ENCODE measurements at regions not wholly inside any gene's neighbourhood (a gene's known extent, or its start where the extent isn't known, plus 50 kb on each side); places are given as distances from the start of the nearest gene placed in this dataset.

DNA sequence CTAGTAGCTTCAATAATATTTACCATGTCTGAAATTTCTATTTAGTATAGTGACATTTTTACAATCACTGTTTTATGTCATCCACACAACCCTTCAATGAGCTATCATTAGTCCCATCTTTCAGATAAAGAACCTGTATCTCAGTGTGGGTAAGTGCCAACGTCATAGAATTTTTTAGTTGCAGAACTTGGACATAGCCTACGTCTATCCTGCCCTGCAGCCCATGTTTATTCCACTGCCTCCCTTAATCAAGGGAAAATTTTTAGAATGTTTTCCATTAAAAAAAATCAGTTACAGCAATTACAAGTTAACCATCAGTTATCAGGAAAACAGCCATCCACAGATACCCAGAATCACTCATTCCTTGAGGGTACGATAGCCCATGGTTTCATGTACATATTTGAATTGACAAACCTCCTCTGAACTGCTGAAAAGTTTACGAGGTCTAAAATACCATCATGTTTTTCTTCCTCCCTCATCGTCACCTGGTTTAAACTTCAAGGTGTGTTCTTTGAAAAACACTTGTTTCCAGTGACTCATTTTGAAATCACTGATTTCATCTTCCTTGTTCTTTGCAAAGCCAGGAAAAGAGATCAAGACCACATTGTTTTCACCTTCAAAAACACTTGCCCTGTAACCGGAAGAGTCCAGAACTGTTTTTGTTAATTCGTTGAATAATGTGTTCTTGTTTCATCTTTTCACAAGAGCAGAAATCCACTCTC is 100.9 kb downstream of the FAM76B start:
- FAIRE-seq, result peak; percentile 67
- TF ChIP-seq POLR2AphosphoS5 (IDR thresholded peaks at IDR 0.05; ENCODE audit: low read depth, low read length) (no peak), POLR2A (IDR thresholded peaks at IDR 0.05; ENCODE audit: low read depth, low read length) (no peak)
- DNase-seq (ENCODE audit: insufficient read length), result no peak

DNA sequence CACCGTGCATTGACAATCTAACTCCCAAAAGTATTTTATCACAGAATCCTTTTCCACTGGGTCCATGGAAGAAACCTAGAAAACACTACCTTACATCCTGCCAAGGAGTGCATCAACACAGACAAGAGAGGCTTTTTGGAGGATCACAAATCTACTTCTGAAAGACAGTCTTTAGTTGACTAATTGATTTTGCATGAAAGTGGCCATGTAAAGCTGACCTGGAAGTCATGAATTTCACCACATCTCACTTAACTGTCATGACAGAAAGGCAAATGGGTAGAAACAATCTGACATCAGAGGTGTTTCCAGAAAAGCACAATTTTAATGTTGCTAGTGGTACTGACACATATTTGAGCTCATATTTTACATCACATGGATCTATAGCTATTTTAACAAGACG is 101.6 kb downstream of the FAM76B start:
- peak; percentile 17 for FAIRE-seq
- TF ChIP-seq TAF1 (IDR thresholded peaks at IDR 0.05; ENCODE audit: borderline replicate concordance, low read depth, low read length) (no peak), POLR2AphosphoS5 (IDR thresholded peaks at IDR 0.05; ENCODE audit: low read depth, low read length) (no peak), POLR2A (IDR thresholded peaks at IDR 0.05; ENCODE audit: low read depth, low read length) (no peak)
- DNase-seq (ENCODE audit: insufficient read length), result no peak

DNA sequence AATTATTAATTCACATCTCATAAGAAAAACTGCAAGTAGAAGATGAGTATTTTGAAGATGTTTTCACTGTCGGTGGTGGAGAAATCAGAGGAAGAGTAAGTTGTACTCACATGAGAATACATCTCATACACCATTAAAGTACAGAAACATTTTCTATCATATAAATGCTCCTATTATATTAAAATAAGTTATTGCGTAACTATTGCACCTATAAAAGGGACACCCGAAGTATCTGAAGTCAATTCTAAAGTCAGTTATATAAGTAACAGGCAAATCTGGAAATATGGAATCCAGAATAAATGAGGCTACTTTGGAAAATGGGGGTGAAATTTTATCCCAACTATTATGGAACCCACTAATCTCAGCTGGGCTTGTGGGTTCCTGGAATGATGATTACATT is 103.3 kb downstream of the FAM76B start:
- FAIRE-seq (no peak), DNase-seq (ENCODE audit: insufficient read length) (no peak)
- TF ChIP-seq POLR2A (IDR thresholded peaks at IDR 0.05; ENCODE audit: low read depth, low read length), result no peak

GRCh38 chr11:95684701-95685100 is 104.9 kb downstream of the FAM76B start:
- no peak for TF ChIP-seq POLR2AphosphoS5 (IDR thresholded peaks at IDR 0.05; ENCODE audit: low read depth, low read length)
- TF ChIP-seq POLR2A (IDR thresholded peaks at IDR 0.05; ENCODE audit: low read depth, low read length), result no peak
- TF ChIP-seq TAF1 (IDR thresholded peaks at IDR 0.05; ENCODE audit: borderline replicate concordance, low read depth, low read length), result no peak
- no peak for FAIRE-seq
- DNase-seq (ENCODE audit: insufficient read length), result no peak

DNA sequence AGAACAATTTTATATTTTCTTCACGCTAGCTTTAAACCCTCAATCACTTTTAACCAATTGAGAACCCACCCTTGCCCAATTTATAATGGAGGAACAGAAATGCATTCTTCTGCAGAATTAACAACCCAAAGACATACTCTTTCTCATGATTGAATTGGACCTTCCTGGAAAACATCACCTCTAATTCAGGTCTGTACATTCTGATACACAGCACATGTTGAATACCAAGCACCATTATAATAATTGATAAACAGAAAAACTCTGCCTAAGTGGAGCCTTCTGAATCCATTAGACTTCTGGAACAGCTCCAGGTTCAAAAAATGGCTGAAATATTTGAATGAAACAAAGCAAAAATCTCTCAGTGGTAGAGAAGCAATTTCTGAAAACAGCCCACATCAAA is 105.4 kb downstream of the FAM76B start:
- no peak for FAIRE-seq
- TF ChIP-seq TAF1 (IDR thresholded peaks at IDR 0.05; ENCODE audit: borderline replicate concordance, low read depth, low read length), result no peak
- no peak for TF ChIP-seq POLR2AphosphoS5 (IDR thresholded peaks at IDR 0.05; ENCODE audit: low read depth, low read length)
- TF ChIP-seq POLR2A (IDR thresholded peaks at IDR 0.05; ENCODE audit: low read depth, low read length), result no peak
- no peak for DNase-seq (ENCODE audit: insufficient read length)

DNA sequence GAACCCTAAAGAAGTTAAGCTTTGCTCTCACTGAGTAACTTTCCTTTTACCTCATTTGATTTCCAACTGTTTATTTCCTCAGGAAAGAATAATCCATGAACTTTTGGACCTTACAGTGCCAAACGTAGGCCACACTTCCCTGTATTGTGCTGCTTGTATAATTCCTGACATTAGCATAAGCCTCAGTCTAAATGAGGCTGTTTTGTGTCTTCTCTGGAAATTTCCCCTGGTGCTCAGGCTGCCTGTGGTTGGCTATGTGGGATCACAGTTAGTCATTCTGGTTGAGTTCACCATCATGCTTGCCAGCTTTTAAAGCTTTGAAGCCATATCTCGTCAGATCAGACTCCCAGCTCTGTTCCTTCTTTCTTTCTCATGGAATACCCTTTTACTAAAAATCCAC is 107.0 kb downstream of the FAM76B start:
- peak; percentile 51 for FAIRE-seq
- TF ChIP-seq TAF1 (IDR thresholded peaks at IDR 0.05; ENCODE audit: borderline replicate concordance, low read depth, low read length) (no peak), POLR2AphosphoS5 (IDR thresholded peaks at IDR 0.05; ENCODE audit: low read depth, low read length) (no peak), POLR2A (IDR thresholded peaks at IDR 0.05; ENCODE audit: low read depth, low read length) (no peak)
- DNase-seq (ENCODE audit: insufficient read length), result no peak

DNA sequence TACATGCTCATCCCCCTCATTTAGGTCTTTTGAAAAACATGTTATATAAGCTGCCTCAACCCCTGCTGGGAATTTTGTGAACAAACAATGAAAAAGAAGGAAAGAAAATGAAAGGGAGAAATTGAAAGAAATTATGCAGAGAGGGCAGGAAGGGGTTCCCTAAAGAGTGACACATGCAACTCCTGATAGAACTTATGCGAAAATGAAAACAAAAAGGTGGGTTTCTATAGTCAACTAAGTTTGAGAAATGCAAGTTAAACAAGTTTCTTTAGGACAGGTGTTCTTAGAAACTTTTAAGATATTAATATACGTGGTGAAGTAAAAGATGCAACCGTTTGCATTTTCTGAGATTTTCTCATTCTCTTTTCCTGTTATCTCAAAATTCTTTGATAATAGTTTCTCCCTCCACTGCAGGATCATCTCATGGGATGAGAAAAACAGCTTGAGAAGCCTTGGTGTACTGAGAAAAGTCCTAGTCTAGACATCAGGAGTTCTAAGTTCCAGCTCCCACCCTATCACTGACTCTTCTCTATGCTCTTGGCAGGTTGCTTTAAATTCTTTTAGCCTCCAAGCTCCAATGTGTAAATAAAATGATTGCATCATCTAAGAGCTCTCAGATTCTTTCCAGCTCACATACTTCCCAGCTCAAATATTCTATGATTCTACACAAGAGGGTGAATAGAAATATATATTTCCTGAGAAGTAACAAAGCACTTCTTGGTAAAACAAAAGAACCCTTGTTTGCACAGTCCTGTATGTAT is 109.2 kb downstream of the FAM76B start:
- TF ChIP-seq POLR2AphosphoS5 (IDR thresholded peaks at IDR 0.05; ENCODE audit: low read depth, low read length), result no peak
- peak; percentile 84 for FAIRE-seq
- DNase-seq (ENCODE audit: insufficient read length), result no peak

GRCh38 chr11:95678988-95679387 is 110.6 kb downstream of the FAM76B start:
- TF ChIP-seq POLR2A (IDR thresholded peaks at IDR 0.05; ENCODE audit: low read depth, low read length), result no peak
- TF ChIP-seq TAF1 (IDR thresholded peaks at IDR 0.05; ENCODE audit: borderline replicate concordance, low read depth, low read length), result no peak
- no peak for TF ChIP-seq POLR2AphosphoS5 (IDR thresholded peaks at IDR 0.05; ENCODE audit: low read depth, low read length)
- FAIRE-seq (no peak), DNase-seq (ENCODE audit: insufficient read length) (no peak)

DNA sequence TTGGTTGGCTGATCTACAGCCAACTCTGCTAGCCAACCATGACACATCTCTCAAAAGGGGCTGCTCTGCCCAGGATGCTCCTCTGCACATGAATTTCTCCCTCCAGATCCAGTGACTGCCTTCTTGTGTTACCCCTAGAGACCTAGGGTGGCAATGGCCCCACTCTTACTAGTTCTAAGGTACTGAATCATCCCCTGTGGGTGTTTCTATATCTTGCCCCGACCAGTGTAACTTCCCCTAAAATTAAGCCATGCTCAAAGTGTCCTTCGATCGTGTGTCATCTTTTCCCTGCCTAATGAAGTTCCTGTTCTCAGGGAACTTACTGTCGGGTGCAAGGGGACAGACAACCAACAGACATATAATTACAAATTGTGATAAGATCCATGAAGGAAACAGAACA is 113.3 kb downstream of the FAM76B start:
- TF ChIP-seq POLR2A (IDR thresholded peaks at IDR 0.05; ENCODE audit: low read depth, low read length) (no peak), TAF1 (IDR thresholded peaks at IDR 0.05; ENCODE audit: borderline replicate concordance, low read depth, low read length) (no peak)
- no peak for DNase-seq (ENCODE audit: insufficient read length)
- FAIRE-seq, result peak; percentile 5

- FAIRE-seq (no peak), DNase-seq (ENCODE audit: insufficient read length) (no peak)
- no peak for TF ChIP-seq POLR2AphosphoS5 (IDR thresholded peaks at IDR 0.05; ENCODE audit: low read depth, low read length)
- no peak for TF ChIP-seq POLR2A (IDR thresholded peaks at IDR 0.05; ENCODE audit: low read depth, low read length)
- TF ChIP-seq TAF1 (IDR thresholded peaks at IDR 0.05; ENCODE audit: borderline replicate concordance, low read depth, low read length), result no peak
Measured at GRCh38 chr11:95675585-95675984, 114.0 kb downstream of the FAM76B start.

DNA sequence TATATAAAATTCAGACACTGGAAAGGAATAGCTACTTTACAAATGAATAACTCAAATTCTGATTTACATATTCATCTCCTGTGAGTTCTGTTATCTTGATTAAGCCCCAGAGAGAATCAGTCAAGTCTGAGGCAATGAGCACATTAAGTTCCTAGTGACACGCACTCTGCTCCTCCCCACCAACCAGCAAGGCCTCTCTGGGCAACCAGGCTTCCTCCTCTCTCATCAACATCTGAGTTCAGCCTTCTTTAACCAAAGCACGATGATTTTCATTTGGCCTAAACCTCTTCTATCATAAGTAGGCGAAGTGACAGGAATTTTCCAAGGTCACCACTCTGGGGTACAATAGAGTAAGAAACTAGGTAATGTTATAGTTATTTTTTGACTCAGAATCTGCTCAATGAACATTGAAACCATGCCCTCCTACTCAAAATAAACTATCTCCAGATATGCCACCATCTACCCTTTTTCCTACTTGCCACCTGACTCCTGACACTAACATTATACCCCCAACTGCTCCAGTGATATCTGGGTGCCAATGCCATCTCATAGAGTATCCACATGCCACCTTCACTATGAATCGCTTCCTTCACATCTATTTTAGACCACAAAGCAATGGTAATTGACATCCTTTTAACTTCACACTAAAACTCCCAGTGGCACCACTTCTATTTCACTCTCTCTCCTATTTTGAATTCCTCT is 114.8 kb downstream of the FAM76B start:
- no peak for TF ChIP-seq POLR2AphosphoS5 (IDR thresholded peaks at IDR 0.05; ENCODE audit: low read depth, low read length)
- TF ChIP-seq POLR2A (IDR thresholded peaks at IDR 0.05; ENCODE audit: low read depth, low read length), result no peak
- TF ChIP-seq TAF1 (IDR thresholded peaks at IDR 0.05; ENCODE audit: borderline replicate concordance, low read depth, low read length), result no peak
- DNase-seq (ENCODE audit: insufficient read length) (no peak), FAIRE-seq (no peak)

DNA sequence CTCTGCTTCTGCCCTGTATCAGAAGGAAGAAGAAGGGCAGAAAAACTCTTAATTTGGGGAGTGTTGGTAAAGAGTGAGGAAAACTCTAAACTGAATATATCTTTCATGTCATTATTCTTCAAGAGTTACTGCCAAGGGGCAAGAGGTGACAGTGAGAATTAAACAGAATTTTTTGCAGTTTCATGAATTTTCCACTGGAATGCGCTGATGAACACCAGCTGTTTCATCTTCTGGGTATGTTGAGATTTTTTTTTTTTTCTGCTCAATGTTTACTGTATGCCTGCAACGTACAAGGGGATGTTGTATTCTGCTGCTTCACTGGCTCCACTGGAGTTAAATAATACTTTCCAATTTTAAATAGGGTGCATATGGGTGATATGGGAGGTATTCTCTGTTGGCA is 117.8 kb downstream of the FAM76B start:
- TF ChIP-seq TAF1 (IDR thresholded peaks at IDR 0.05; ENCODE audit: borderline replicate concordance, low read depth, low read length), result no peak
- no peak for TF ChIP-seq POLR2AphosphoS5 (IDR thresholded peaks at IDR 0.05; ENCODE audit: low read depth, low read length)
- TF ChIP-seq POLR2A (IDR thresholded peaks at IDR 0.05; ENCODE audit: low read depth, low read length), result no peak
- DNase-seq (ENCODE audit: insufficient read length) (no peak), FAIRE-seq (no peak)
